Heart left ventricle (tissue), 16 donors: ENCODE measurements at regions not wholly inside any gene's neighbourhood (a gene's known extent, or its start where the extent isn't known, plus 50 kb on each side); places are given as distances from the start of the nearest gene placed in this dataset.

Experiments used
- ATAC-seq, 4 donors: fragments of 200-7000 bp; cut with Tn5 transposase; one replicate each; pipeline ENCODE4 v1.9.1; 2020 to 2022; ENCODE audit warnings: moderate library complexity in 4 of 4, mild to moderate bottlenecking in 3 of 4, moderate number of reproducible peaks in 1 of 4
- DNase-seq, 5 donors: peaks; one replicate each; pipeline ENCODE4 v3.0.0-alpha.2; 2020
- H3K27ac ChIP-seq, 12 donors: fragments of 200-600 bp; sonication (generic) in 4 of 12; one replicate each; pipeline versions ENCODE4 v1.5.0 to v1.8.0; 2016 to 2022; ENCODE audit warnings: mild to moderate bottlenecking in 2 of 12
- H3K27me3 ChIP-seq, 9 donors: fragments of 200-600 bp; sonication (generic) in 2 of 9; one replicate each; pipeline versions ENCODE4 v1.5.1 to v1.8.0; 2016 to 2022; ENCODE audit warnings: mild to moderate bottlenecking in 3 of 9
- H3K36me3 ChIP-seq, 9 donors: fragments of 200-600 bp; sonication (generic) in 2 of 9; one replicate each; pipeline versions ENCODE4 v1.5.0 to v1.8.0; 2018 to 2022; ENCODE audit warnings: mild to moderate bottlenecking in 2 of 9
- H3K4me1 ChIP-seq, 12 donors: fragments of 200-600 bp; sonication (generic) in 4 of 12; one replicate each; pipeline versions ENCODE4 v1.5.0 to v1.8.0; 2016 to 2022; ENCODE audit warnings: mild to moderate bottlenecking in 3 of 12
- H3K4me3 ChIP-seq, 12 donors: fragments of 200-600 bp; sonication (generic) in 4 of 12; one replicate each; pipeline versions ENCODE4 v1.5.0 to v1.8.0; 2017 to 2022; ENCODE audit warnings: mild to moderate bottlenecking in 9 of 12, moderate library complexity in 4 of 12
- H3K9me3 ChIP-seq, 12 donors: fragments of 200-600 bp; sonication (generic) in 4 of 12; one replicate each; pipeline versions ENCODE4 v1.5.0 to v1.8.0; 2016 to 2022; ENCODE audit warnings: mild to moderate bottlenecking in 1 of 12
- CTCF ChIP-seq, 12 donors: fragments of 200-600 bp; sonication (generic) in 4 of 12; IDR thresholded peaks; one replicate each; pipeline versions ENCODE4 v1.5.0 to v1.8.0; 2018 to 2022; ENCODE audit warnings: antibody characterized with exemption in 12 of 12, mild to moderate bottlenecking in 5 of 12
- POLR2A ChIP-seq, 2 donors: fragments of 450-650 bp; IDR thresholded peaks; one replicate each; pipeline ENCODE4 v1.6.1; 2017; ENCODE audit warnings: antibody characterized with exemption in 2 of 2, mild to moderate bottlenecking in 2 of 2, moderate library complexity in 2 of 2
- WGBS, 4 donors: extraction: QIAGEN DNeasy Blood & Tissue Kit in 2 of 4; methylation state at CpG; one replicate each; pipeline versions ENCODE4 v1.1.5 to v1.1.7; 2013 to 2018; 5-methylcytosine and 5-hydroxymethylcytosine counted together
- intact Hi-C, 10 donors: fragments of 100-400 bp; cut with DNase I; formaldehyde crosslinking; loops; one replicate each; pipeline versions ENCODE4 v1.11.1 to v1.14.2; 2022
- donor health status: ischemic (EF 13 %, LVEDD 7.1; RV severe dilation, severe dysfunction).
- donor health status: healthy with polysubstance abuse.
- donor health status: DM: no; HTN: yes; CAD: no.
- donor health status: DM: no; HTN: no; CAD: no.
- donor health status: ischemic (EF 25% LVEDD 6.9; RV normal size, moderate dysfunction).
- donor health status: ischemic (EF 25% LVEDD 5.7; RV mildly dilated, moderate dysfunction).
- donor health status: healthy.
- donor health status: DM: yes; HTN: yes; CAD: no.
- donor health status: ischemic (EF 35%, LVEDD 5.7; RV mildly dilated, moderate dysfunction).
- donor health status: nonischemic (EF 11% LVEDD 7.7; RV severe dilation, severe dysfunction).
- donor health status: DM: yes; HTN: yes; CAD: no.
- donor health status: PGD.
- donor health status: ischemic (EF 29% LVEDD 5.4; RV normal size, mild dysfunction).
- donor health status: nonischemic (EF 23%, LVEDD 6.1; RV moderate dilation, normal function).

- no peak for ATAC-seq
- TF ChIP-seq CTCF (IDR thresholded peaks at IDR 0.05) (no peak), POLR2A (IDR thresholded peaks at IDR 0.05) (no peak)
- Histone ChIP-seq H3K4me1 (no peaks in the 10 kb centered on the region), H3K4me3 (no peak overlapping the region), H3K36me3 (no peaks in the 10 kb centered on the region), H3K9me3 (no peaks in the 10 kb centered on the region), H3K27ac (no peak overlapping the region), H3K27me3 (no peaks in the 10 kb centered on the region)
- DNase-seq = no peak
- WGBS, 4 donors = 84 to 89% (median 85%) methylated on average over 5 of the region's 5 CpGs
- intact Hi-C loops = no loop called here
Observed at GRCh38 chr12:84779169-84779568, 133.4 kb downstream of the SLC6A15 start.

GRCh38 chr12:84772281-84772680 lies 140.3 kb downstream of the SLC6A15 start:
- TF ChIP-seq POLR2A (IDR thresholded peaks at IDR 0.05) = no peak
- no peak for TF ChIP-seq CTCF (IDR thresholded peaks at IDR 0.05)
- no peak overlapping the region for H3K4me3 ChIP-seq
- no peaks in the 10 kb centered on the region for H3K27me3 ChIP-seq
- H3K36me3 ChIP-seq = no peaks in the 10 kb centered on the region
- no peak overlapping the region for H3K27ac ChIP-seq
- ATAC-seq (no peak), DNase-seq (no peak)
- H3K4me1 ChIP-seq = no peaks in the 10 kb centered on the region
- WGBS, 4 donors = 51 to 60% (median 58%) methylated on average over 2 of the region's 2 CpGs
- intact Hi-C loops = no loop called here
- H3K9me3 ChIP-seq = no peaks in the 10 kb centered on the region

- ATAC-seq (no peak), DNase-seq (no peak)
- no peaks in the 10 kb centered on the region for H3K4me1 ChIP-seq
- H3K9me3 ChIP-seq = no peaks in the 10 kb centered on the region
- intact Hi-C loops = no loop called here
- no peak overlapping the region for H3K27ac ChIP-seq
- 63 to 81% (median 73%) methylated on average over 1 of the region's 1 CpG for WGBS, 4 donors
- no peaks in the 10 kb centered on the region for H3K27me3 ChIP-seq
- no peak for TF ChIP-seq POLR2A (IDR thresholded peaks at IDR 0.05)
- no peak for TF ChIP-seq CTCF (IDR thresholded peaks at IDR 0.05)
- no peaks in the 10 kb centered on the region for H3K36me3 ChIP-seq
- H3K4me3 ChIP-seq = no peak overlapping the region
Observed at GRCh38 chr12:84767079-84767478, 145.5 kb downstream of the SLC6A15 start.

GRCh38 chr12:84766375-84766774 lies 146.2 kb downstream of the SLC6A15 start:
- DNase-seq (no peak), ATAC-seq (no peak)
- Histone ChIP-seq H3K36me3 (no peaks in the 10 kb centered on the region), H3K4me1 (no peaks in the 10 kb centered on the region), H3K4me3 (no peak overlapping the region), H3K27me3 (no peaks in the 10 kb centered on the region), H3K9me3 (no peaks in the 10 kb centered on the region), H3K27ac (no peak overlapping the region)
- intact Hi-C loops = no loop called here
- TF ChIP-seq POLR2A (IDR thresholded peaks at IDR 0.05) (no peak), CTCF (IDR thresholded peaks at IDR 0.05) (no peak)
